H9 (cell line): ENCODE measurements at regions not wholly inside any gene's neighbourhood (a gene's known extent, or its start where the extent isn't known, plus 50 kb on each side); places are given as distances from the start of the nearest gene placed in this dataset.

Experiments
- DNase-seq: peaks from one replicate; pipeline ENCODE4 v3.0.0-alpha.2; 2017
- H2AFZ ChIP-seq: one replicate; pipeline ENCODE4 v1.6.1; 2013; ENCODE audit warnings: mild to moderate bottlenecking, low read length, control low read depth, moderate library complexity
- H2AK5ac ChIP-seq: 2 replicates; pipeline ENCODE4 v1.6.1; 2013; ENCODE audit warnings: low read length, control low read depth, mixed read lengths; ENCODE audit not compliant: insufficient read length
- H2BK120ac ChIP-seq: one replicate; pipeline ENCODE4 v1.6.1; 2013; ENCODE audit warnings: low read depth, mild to moderate bottlenecking, low read length, control low read depth, inconsistent platforms; ENCODE audit not compliant: poor library complexity, severe bottlenecking
- H2BK12ac ChIP-seq: 2 replicates; pipeline ENCODE4 v1.6.1; 2013; ENCODE audit warnings: low read length, control low read depth, mixed read lengths, low read depth; ENCODE audit not compliant: insufficient read length
- H2BK15ac ChIP-seq: 2 replicates; pipeline ENCODE4 v1.6.1; 2013; ENCODE audit warnings: low read depth, low read length, control low read depth
- H2BK20ac ChIP-seq: one replicate; pipeline ENCODE4 v1.6.1; 2013; ENCODE audit warnings: low read depth, mild to moderate bottlenecking, low read length, control low read depth, inconsistent platforms; ENCODE audit not compliant: poor library complexity, severe bottlenecking
- H2BK5ac ChIP-seq: 2 replicates; pipeline ENCODE4 v1.6.1; 2013; ENCODE audit warnings: low read length, control low read depth, mixed read lengths; ENCODE audit not compliant: insufficient read length
- H3K14ac ChIP-seq: 2 replicates; pipeline ENCODE4 v1.6.1; 2013; ENCODE audit warnings: low read length, control low read depth; ENCODE audit not compliant: insufficient read depth
- H3K18ac ChIP-seq: 2 replicates; pipeline ENCODE4 v1.6.1; 2013; ENCODE audit warnings: low read depth, mild to moderate bottlenecking, mixed read lengths, low read length, control low read depth; ENCODE audit not compliant: insufficient read length
- H3K23ac ChIP-seq: 2 replicates; pipeline ENCODE4 v1.6.1; 2013; ENCODE audit warnings: low read length, control low read depth, mixed read lengths, low read depth; ENCODE audit not compliant: insufficient read length
- H3K23me2 ChIP-seq: 2 replicates; pipeline ENCODE4 v1.6.1; 2013; ENCODE audit warnings: low read depth, mild to moderate bottlenecking, mixed read lengths, low read length, control low read depth; ENCODE audit not compliant: insufficient read length, poor library complexity, severe bottlenecking
- H3K27ac ChIP-seq: 2 replicates; pipeline ENCODE4 v1.5.1; 2013; ENCODE audit warnings: low read length, control low read depth, mixed read lengths, low read depth; ENCODE audit not compliant: insufficient read length
- H3K27me3 ChIP-seq: 2 replicates; pipeline ENCODE4 v1.6.1; 2013; ENCODE audit warnings: low read length, control low read depth, inconsistent platforms; ENCODE audit not compliant: insufficient read depth
- H3K4ac ChIP-seq: 2 replicates; pipeline ENCODE4 v1.6.1; 2013; ENCODE audit warnings: low read depth, mild to moderate bottlenecking, control low read depth, inconsistent platforms, low read length, moderate library complexity
- H3K4me1 ChIP-seq: 2 replicates; pipeline ENCODE4 v1.6.1; 2013; ENCODE audit warnings: low read length, control low read depth, inconsistent platforms; ENCODE audit not compliant: insufficient read depth
- H3K4me2 ChIP-seq: 2 replicates; pipeline ENCODE4 v1.6.1; 2013; ENCODE audit warnings: low read length, control low read depth, mixed read lengths; ENCODE audit not compliant: insufficient read length, insufficient read depth
- H3K56ac ChIP-seq: 2 replicates; pipeline ENCODE4 v1.6.1; 2013; ENCODE audit warnings: low read depth, mild to moderate bottlenecking, mixed read lengths, low read length, control low read depth; ENCODE audit not compliant: insufficient read length
- H3K79me1 ChIP-seq: 2 replicates; pipeline ENCODE4 v1.6.1; 2013; ENCODE audit warnings: low read depth, mild to moderate bottlenecking, moderate library complexity, low read length, control low read depth, inconsistent platforms; ENCODE audit not compliant: insufficient read depth, poor library complexity, severe bottlenecking
- H3K79me2 ChIP-seq: 2 replicates; pipeline ENCODE4 v1.6.1; 2013; ENCODE audit warnings: low read length, control low read depth, inconsistent platforms; ENCODE audit not compliant: insufficient read depth
- H3K9ac ChIP-seq: 2 replicates; pipeline ENCODE4 v1.6.1; 2013; ENCODE audit warnings: low read length, control low read depth, mixed read lengths; ENCODE audit not compliant: insufficient read length; ENCODE audit errors: extremely low read depth
- H3K9me3 ChIP-seq: one replicate; pipeline ENCODE4 v1.6.1; 2013; ENCODE audit warnings: low read depth, low read length, inconsistent platforms; ENCODE audit not compliant: control insufficient read depth
- H3T11ph ChIP-seq: one replicate; pipeline ENCODE4 v1.6.1; 2013; ENCODE audit warnings: mild to moderate bottlenecking, low read length, control low read depth, inconsistent platforms
- H4K20me1 ChIP-seq: one replicate; pipeline ENCODE4 v1.6.1; 2013; ENCODE audit not compliant: control insufficient read depth, insufficient read length, insufficient read depth
- H4K5ac ChIP-seq: 2 replicates; pipeline ENCODE4 v1.6.1; 2013; ENCODE audit warnings: low read depth, mild to moderate bottlenecking, mixed read lengths, low read length, control low read depth; ENCODE audit not compliant: insufficient read length
- H4K8ac ChIP-seq: replicated peaks from 2 replicates; pipeline ENCODE4 v1.6.1; 2013; ENCODE audit warnings: low read length, control low read depth, mixed read lengths, low read depth; ENCODE audit not compliant: insufficient read length
- H4K91ac ChIP-seq: 2 replicates; pipeline ENCODE4 v1.6.1; 2013; ENCODE audit warnings: low read depth, mild to moderate bottlenecking, moderate library complexity, mixed read lengths, low read length, control low read depth; ENCODE audit not compliant: insufficient read length
- H3K27ac Mint-ChIP-seq, 3 experiments: 2 replicates in 2 of 3; 3 replicates in 1 of 3; pipeline ENCODE4 v1.8.0; 2020 to 2021; ENCODE audit warnings: mixed read lengths in 3 of 3, mild to moderate bottlenecking in 1 of 3, moderate library complexity in 1 of 3
- H3K27me3 Mint-ChIP-seq: 2 replicates; pipeline ENCODE4 v1.8.0; 2021; ENCODE audit warnings: low read depth, mild to moderate bottlenecking, moderate library complexity, mixed read lengths
- H3K36me3 Mint-ChIP-seq, 3 experiments: 2 replicates in 2 of 3; 3 replicates in 1 of 3; pipeline ENCODE4 v1.8.0; 2020 to 2021; ENCODE audit warnings: low read depth in 3 of 3, mixed read lengths in 3 of 3; ENCODE audit not compliant: insufficient read depth in 1 of 3
- H3K4me1 Mint-ChIP-seq, 2 experiments: 2 replicates each; pipeline ENCODE4 v1.8.0; 2020; ENCODE audit warnings: mixed read lengths in 2 of 2
- H3K4me3 Mint-ChIP-seq, 2 experiments: 2 replicates in 1 of 2; 3 replicates in 1 of 2; pipeline ENCODE4 v1.8.0; 2020 to 2021; ENCODE audit warnings: mild to moderate bottlenecking in 2 of 2, mixed read lengths in 2 of 2, moderate library complexity in 1 of 2
- H3K9me3 Mint-ChIP-seq, 2 experiments: 2 replicates in 1 of 2; 3 replicates in 1 of 2; pipeline ENCODE4 v1.8.0; 2020; ENCODE audit warnings: mild to moderate bottlenecking in 2 of 2, mixed read lengths in 2 of 2, moderate library complexity in 1 of 2
- WGBS: extraction: QIAGEN DNeasy Blood & Tissue Kit; methylation state at CpG from one replicate; pipeline ENCODE4 v1.1.7; 2013; ENCODE audit warnings: missing lambda C conversion rate, low lambda C conversion rate, mixed read lengths; ENCODE audit not compliant: insufficient read length; ENCODE audit errors: extremely low coverage; 5-methylcytosine and 5-hydroxymethylcytosine counted together
- TF ChIP-seq, protein P1 (sequence below): fragments of 200-600 bp; sonication (generic); conservative IDR thresholded peaks from 3 replicates; pipeline ENCODE4 v1.8.0; 2021; ENCODE audit warnings: antibody characterized with exemption, mild to moderate bottlenecking

GRCh38 chr1:82260051-82260450 lies 459.3 kb downstream of the ADGRL2 start:
- no peak overlapping the region for H2BK120ac ChIP-seq
- H3K9ac ChIP-seq = no peak overlapping the region
- no peak overlapping the region for H3K14ac ChIP-seq
- no peak overlapping the region for H4K91ac ChIP-seq
- H3K4me1 Mint-ChIP-seq = peaks cover 4 to 5% of the 10 kb centered on the region in 2 experiments; a peak in 2 of 4 replicates
- no peaks in the 10 kb centered on the region for H3K9me3 Mint-ChIP-seq
- H3K4me2 ChIP-seq = no peak overlapping the region
- no CpG with 5 or more reads among the region's 1 CpG for WGBS
- peak overlapping the region; percentile 26 for H2BK20ac ChIP-seq
- no peak overlapping the region for H3K4ac ChIP-seq
- TF ChIP-seq, protein P1, sequence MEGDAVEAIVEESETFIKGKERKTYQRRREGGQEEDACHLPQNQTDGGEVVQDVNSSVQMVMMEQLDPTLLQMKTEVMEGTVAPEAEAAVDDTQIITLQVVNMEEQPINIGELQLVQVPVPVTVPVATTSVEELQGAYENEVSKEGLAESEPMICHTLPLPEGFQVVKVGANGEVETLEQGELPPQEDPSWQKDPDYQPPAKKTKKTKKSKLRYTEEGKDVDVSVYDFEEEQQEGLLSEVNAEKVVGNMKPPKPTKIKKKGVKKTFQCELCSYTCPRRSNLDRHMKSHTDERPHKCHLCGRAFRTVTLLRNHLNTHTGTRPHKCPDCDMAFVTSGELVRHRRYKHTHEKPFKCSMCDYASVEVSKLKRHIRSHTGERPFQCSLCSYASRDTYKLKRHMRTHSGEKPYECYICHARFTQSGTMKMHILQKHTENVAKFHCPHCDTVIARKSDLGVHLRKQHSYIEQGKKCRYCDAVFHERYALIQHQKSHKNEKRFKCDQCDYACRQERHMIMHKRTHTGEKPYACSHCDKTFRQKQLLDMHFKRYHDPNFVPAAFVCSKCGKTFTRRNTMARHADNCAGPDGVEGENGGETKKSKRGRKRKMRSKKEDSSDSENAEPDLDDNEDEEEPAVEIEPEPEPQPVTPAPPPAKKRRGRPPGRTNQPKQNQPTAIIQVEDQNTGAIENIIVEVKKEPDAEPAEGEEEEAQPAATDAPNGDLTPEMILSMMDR = no peak
- no peak overlapping the region for H3K27ac ChIP-seq
- H4K8ac ChIP-seq = no peak overlapping the region
- no peak for DNase-seq
- no peak overlapping the region for H3K27ac Mint-ChIP-seq
- H3K79me1 ChIP-seq = no peaks in the 10 kb centered on the region
- no peaks in the 10 kb centered on the region for H4K20me1 ChIP-seq
- no peak overlapping the region for H2BK5ac ChIP-seq
- no peaks in the 10 kb centered on the region for H3K79me2 ChIP-seq
- H3K9me3 ChIP-seq = no peaks in the 10 kb centered on the region
- H3K18ac ChIP-seq = no peak overlapping the region
- no peaks in the 10 kb centered on the region for H3K23me2 ChIP-seq
- no peak overlapping the region for H3T11ph ChIP-seq
- no peaks in the 10 kb centered on the region for H3K4me1 ChIP-seq
- H2AK5ac ChIP-seq = no peak overlapping the region
- no peak overlapping the region for H2AFZ ChIP-seq
- no peak overlapping the region for H3K56ac ChIP-seq
- no peak overlapping the region for H2BK15ac ChIP-seq
- H3K36me3 Mint-ChIP-seq = no peaks in the 10 kb centered on the region
- H3K4me3 Mint-ChIP-seq = no peak overlapping the region
- no peak overlapping the region for H2BK12ac ChIP-seq
- no peak overlapping the region for H3K23ac ChIP-seq
- H4K5ac ChIP-seq = no peak overlapping the region
- H3K27me3 Mint-ChIP-seq = no peaks in the 10 kb centered on the region
- no peaks in the 10 kb centered on the region for H3K27me3 ChIP-seq
